GM19455 (cell line): ENCODE measurements at regions not wholly inside any gene's neighbourhood (a gene's known extent, or its start where the extent isn't known, plus 50 kb on each side); places are given as distances from the start of the nearest gene placed in this dataset.

Source experiments
- ATAC-seq: cut with Tn5 transposase; IDR thresholded peaks from one replicate; pipeline ENCODE4 v1.9.1; 2021; ENCODE audit not compliant: unreplicated experiment

GRCh38 chr2:122156176-122156890 lies 400.9 kb downstream of the TSN start:
- ATAC-seq = no peak

- ATAC-seq = no peak
Measured at GRCh38 chr2:122157158-122157557, 401.7 kb downstream of the TSN start.

- no peak for ATAC-seq
Measured at GRCh38 chr2:122163617-122164016, 408.2 kb downstream of the TSN start.

- no peak for ATAC-seq
Measured at GRCh38 chr2:122164964-122165363, 409.5 kb downstream of the TSN start.

GRCh38 chr2:122166820-122167219 lies 411.4 kb downstream of the TSN start:
- ATAC-seq = no peak

GRCh38 chr2:122167515-122167914 lies 412.1 kb downstream of the TSN start:
- ATAC-seq = no peak

- no peak for ATAC-seq
Measured at GRCh38 chr2:122168799-122169198, 413.3 kb downstream of the TSN start.

- no peak for ATAC-seq
Measured at GRCh38 chr2:122172812-122173211, 417.4 kb downstream of the TSN start.

- ATAC-seq = no peak
Measured at GRCh38 chr2:122174061-122174460, 418.6 kb downstream of the TSN start.

- no peak for ATAC-seq
Measured at GRCh38 chr2:122179492-122180165, 424.2 kb downstream of the TSN start.

GRCh38 chr2:122180972-122181371 lies 425.5 kb downstream of the TSN start:
- no peak for ATAC-seq

- ATAC-seq = no peak
Measured at GRCh38 chr2:122182616-122183355, 427.3 kb downstream of the TSN start.

- no peak for ATAC-seq
Measured at GRCh38 chr2:122183890-122184289, 428.4 kb downstream of the TSN start.

GRCh38 chr2:122186761-122187222 lies 431.3 kb downstream of the TSN start:
- ATAC-seq = no peak

- peak; percentile 63 for ATAC-seq
Measured at GRCh38 chr2:122191331-122191730, 435.9 kb downstream of the TSN start.

GRCh38 chr2:122193622-122194021 lies 438.2 kb downstream of the TSN start:
- no peak for ATAC-seq

GRCh38 chr2:122194546-122194945 lies 439.1 kb downstream of the TSN start:
- no peak for ATAC-seq

GRCh38 chr2:122203523-122203922 lies 448.1 kb downstream of the TSN start:
- ATAC-seq = no peak

- no peak for ATAC-seq
Measured at GRCh38 chr2:122205641-122206040, 450.2 kb downstream of the TSN start.

- ATAC-seq = no peak
Measured at GRCh38 chr2:122206101-122206500, 450.6 kb downstream of the TSN start.

GRCh38 chr2:122209377-122209776 lies 453.9 kb downstream of the TSN start:
- no peak for ATAC-seq

- no peak for ATAC-seq
Measured at GRCh38 chr2:122210065-122210464, 454.6 kb downstream of the TSN start.
